GM11168 (cell line): ENCODE measurements at regions not wholly inside any gene's neighbourhood (a gene's known extent, or its start where the extent isn't known, plus 50 kb on each side); places are given as distances from the start of the nearest gene placed in this dataset.
"Not testable (repeated sequence)": the region's sequence is repeated elsewhere in the genome, so short reads cannot be mapped to it uniquely, and the experiment has no call there.

Source experiments
- in situ Hi-C: fragments of 300-500 bp; cut with MboI; formaldehyde crosslinking; loops from one replicate; pipeline ENCODE4 v1.12.0; 2022; ENCODE audit warnings: low sequenced_read_pairs; ENCODE audit not compliant: unreplicated experiment

DNA sequence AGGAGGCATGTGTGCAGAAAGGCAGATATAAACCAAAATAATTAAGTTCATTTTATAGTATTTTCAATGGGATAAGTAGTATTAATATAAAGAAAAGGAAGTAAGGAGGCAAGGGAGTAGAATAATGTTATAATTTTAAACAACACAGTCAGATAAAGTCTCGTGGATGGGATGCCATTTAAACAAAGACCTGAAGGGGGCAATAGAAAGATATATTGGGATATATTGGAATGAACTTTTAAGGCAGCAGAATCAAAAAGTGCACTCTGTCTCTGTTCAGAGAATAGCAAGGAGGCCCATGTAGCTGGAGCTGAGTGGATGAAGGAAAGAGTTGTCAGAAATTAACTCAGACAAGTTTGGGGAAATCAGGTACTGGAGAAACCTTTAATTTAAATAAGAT lies 158.7 kb downstream of the CGGBP1 start:
- in situ Hi-C loops, result no loop called here

DNA sequence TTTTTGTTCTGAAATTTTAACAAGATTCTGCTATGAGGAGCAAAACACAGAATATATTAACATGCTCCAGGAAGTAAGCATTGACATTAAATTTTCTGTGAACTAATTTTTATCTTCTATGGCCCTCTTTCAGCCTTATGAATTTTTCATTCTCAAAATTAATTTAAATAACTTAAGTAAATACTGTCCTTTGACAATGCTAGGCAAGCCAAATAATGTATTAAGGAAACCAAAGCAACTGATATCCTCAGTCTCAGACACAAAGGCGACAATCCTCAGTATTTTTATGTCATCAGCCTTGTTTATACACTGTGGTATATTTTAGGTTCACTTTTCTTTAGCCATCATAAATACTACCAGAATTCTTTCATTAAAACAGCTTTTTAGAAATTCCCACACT lies 159.8 kb downstream of the CGGBP1 start:
- in situ Hi-C loops, result no loop called here

DNA sequence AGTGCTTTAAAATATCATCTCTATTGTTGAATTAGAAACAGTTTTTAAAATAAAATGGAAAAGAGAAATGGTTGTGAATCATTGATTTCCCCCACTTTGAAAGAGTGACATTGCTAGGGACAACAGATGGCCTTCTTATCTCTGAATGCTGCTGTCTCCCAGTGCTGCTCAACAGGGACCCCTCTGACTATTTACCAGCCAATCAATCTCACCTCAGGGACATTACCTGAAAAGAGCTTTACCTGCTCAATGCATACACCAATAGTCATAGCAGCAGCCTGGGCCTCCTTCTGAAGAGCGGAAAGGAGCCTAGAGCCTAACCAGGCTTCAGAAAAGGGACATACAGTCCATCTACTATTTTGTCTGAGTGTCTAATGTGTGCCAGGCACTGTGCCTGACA lies 162.8 kb downstream of the CGGBP1 start:
- in situ Hi-C loops, result no loop called here

DNA sequence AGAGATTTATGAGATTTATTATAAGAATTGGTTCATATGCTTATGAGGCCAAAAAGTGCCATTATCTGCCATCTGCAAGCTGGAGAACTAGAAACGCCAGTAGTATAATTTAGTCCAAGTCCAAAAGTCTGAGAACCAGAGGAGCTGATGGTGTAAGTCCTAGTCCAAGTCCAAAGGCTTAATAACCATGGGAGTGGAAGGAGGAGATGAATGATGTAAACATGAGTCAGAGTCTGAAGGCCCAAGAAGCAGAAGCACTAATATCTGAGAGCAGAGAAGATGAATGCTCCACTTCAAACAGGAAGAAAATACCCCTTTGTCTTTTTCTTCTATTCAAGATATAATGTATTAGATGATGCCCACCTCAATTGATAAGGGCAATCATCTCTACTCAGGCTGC lies 185.7 kb downstream of the CGGBP1 start:
- in situ Hi-C loops, result no loop called here

DNA sequence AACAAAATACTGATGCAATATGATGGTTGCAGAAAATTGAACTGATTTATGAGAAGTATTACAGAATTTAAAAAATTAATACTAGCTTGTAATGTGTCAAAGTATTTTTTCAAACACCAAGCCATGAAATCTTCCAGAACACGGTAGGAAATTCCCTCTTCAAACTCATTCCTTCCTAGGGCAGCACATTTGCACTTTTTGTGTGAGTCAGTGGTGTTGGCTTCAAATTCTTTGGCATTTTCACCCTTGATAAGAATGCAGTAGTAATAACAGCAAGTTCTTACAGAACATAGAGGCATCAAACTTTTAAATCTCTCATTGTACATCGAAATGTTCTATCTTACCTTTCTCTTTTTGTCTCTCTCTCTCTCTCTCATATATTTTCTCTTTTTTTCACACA lies 191.8 kb downstream of the CGGBP1 start:
- in situ Hi-C loops, result no loop called here

DNA sequence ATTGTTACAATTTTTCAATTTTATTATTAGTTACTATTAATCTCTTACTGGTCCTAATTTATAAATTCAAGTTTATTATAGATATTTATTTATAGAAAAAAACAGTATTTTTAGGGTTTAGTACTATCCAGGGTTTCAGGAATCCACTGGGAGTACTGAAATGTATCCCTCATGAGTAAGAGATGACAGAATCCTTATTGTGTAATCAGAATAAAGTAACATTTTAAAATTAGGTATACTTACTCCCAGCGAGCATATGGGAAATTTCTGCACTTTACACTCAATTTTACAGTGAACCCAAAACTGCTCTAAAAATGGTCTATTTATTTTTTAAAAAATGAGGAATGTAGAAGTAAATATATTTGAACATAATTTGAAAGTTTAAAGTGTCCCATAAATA lies 202.7 kb downstream of the CGGBP1 start:
- in situ Hi-C loops, result no loop called here

DNA sequence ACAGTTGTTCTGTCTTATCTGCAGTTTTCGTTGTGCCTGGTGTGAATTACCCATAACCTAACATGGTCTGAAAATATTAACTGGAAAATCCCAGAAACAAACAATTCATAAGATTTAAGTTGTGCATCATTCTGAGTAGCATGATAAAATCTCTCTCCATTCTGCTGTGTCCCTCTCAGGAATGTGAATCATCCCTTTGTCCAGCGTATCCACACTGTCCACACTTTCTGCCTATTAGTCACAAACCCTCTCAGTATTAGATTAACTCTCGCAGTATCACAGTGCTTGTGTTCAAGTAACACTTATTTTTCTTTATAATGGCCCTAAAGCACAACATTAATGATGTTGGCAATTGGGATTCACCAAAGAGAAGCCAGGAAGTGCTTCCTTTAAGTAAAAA lies 203.2 kb downstream of the CGGBP1 start:
- in situ Hi-C loops, result no loop called here

DNA sequence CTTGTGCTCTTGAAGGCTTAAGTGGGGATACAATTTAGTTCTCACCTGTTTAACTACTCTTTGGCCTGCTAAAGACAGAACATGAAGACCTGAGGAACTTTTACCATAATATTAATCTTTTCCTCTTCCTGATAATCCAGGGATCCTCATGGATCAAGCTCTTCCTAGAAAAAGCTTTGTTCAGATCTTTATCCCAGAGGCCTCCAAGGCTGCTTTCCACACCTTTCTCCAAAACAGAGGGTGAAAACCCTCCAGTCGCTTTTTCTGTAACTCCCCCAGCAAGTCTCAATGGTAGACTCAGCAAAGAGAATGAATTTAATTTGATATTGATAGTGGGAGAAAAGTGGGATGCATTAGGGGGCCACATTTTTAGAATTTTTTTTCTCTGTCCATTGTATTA lies 203.6 kb downstream of the CGGBP1 start:
- in situ Hi-C loops, result no loop called here

DNA sequence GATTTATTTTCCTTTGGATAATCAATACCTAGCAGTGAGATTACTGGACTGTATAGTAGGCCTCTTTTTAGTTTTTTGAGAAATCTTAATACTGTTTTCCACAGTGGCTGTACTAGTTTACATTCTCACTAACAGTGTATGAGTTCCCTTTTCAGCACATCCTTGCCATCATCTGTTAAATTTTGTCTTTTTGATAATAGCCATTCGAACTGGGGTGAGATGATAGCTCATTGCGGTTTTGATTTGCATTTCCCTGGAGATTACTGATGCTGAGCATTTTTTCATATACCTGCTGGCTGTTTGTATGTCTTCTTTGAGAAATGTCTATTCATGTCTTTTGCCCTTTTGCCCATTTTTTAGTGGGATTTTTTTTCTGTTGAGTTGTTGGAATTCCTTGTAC lies 210.8 kb downstream of the CGGBP1 start:
- in situ Hi-C loops, result no loop called here

DNA sequence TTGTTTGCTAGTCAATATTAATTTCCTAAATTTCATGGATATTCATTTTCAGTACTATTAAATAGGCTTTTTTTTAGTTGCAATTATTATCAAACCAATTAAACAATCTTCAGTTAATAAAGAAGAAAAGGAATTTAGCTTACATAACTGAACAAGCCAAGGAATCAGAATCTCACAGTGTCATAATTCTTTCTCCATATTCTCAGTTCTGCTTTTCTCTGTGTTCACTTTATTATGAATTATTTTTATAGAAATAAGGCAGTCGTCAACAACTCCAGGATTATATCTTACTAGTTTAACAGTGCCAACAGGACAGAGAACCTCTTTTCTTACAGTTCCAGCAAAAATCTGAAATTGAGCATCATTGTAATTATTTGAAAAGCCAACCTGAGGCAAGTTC lies 221.7 kb downstream of the CGGBP1 start:
- in situ Hi-C loops, result no loop called here

DNA sequence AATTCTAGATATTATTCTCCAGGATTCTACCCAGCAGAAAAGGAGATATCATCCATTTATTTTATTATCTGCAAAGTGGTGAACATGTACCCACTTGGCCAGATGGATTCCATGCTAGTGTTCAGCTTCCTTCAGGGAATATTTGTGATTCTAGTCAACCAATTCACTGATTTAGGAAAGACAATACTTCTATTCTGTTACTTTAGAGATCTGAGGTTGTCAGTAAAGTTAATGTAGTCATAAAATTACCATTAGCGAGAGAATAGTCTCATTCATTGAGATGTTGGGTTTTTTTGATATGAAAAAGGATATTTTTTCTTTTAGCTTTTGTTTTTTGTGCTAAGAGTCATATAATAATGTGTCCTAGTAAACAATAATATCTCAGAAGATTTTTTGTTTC lies 222.8 kb downstream of the CGGBP1 start:
- in situ Hi-C loops, result no loop called here

DNA sequence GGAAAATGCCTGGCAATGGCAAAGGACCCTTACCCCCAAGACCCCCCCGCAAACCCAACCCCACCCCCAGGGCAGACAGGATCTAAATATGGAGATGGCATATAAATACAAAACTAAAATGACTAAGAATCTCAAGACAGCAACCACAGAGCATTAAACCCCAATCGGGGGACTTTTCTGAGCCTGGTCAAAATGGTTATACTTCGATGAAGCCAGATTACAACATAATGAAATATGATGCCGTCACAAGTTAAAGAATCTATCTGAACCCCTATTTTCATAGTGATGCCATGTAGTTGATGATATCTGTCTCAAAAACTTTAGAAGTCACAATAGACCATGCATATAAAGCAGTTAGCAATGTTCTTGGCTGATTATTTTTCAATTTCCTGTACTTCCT lies 223.6 kb downstream of the CGGBP1 start:
- in situ Hi-C loops, result no loop called here

DNA sequence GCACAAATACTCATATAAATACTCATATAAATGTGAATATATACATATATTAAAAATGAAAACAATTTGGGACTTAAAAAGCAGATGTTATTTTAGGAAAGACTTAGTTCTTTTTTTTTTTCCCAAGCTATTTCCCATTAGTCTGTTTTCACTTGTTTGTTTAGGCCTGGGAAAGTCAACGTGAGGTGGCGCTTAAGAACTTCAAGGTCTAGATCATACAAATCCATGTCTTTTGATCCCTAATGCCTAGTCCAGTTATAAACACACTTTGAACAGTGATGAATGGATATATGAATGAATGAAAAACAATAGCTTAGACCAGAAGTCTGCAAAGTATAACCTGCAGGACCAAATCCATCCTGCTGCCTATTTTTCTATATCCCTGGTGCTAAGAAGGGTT lies 224.5 kb downstream of the CGGBP1 start:
- in situ Hi-C loops, result no loop called here

DNA sequence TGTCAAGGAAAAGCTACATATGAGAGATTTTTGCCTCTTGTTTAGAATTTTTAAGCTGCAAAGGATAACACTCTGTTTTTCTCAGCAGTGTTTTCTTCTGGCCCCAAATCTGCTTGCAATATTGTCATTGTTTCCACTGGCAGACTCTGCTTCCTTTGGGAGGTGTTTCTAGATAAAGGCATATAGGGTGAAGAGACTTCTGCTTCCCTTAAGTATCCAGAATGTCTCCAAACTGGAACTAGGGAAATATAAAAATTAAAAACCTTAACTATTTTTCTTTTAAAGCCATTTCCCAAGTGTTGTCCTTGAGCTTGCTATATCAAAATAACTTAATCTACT lies 225.8 kb downstream of the CGGBP1 start:
- in situ Hi-C loops, result no loop called here

DNA sequence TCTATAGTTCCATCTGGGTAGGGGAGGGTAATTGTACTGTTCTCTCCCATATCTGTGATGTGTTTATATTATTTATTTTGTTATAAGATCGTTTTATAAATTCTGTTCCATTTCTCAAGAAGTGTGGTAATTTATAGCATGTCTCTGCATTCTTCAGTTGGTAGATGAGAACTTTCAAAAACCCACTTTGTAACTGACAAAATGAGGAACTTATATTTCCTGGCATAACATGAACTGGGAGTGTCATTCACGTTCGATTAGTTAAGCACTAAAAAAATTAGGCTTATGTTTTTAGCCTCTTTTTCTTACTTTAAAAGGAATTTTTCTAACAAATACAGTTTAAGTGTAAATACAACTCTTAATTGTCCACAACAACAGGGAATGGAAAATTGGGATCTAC lies 230.8 kb downstream of the CGGBP1 start:
- in situ Hi-C loops, result no loop called here

DNA sequence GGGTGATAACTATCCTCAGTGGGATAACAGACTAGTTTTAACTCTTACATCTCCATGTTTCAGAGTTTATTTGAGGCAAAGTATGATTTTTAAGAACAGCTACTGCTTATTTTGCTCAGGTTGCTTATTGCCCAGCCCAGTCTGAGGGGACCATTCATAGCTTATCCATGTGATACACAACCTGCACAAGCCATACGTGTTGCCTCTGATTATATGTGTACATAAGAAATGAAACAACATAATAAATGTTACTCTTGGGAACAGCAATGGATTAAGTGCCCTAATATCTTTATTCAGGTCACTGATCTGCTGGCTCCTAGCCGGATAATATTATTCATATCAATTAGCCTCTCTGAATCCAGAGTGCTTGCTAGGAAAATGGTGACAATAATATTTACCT lies 236.2 kb downstream of the CGGBP1 start:
- in situ Hi-C loops, result no loop called here

DNA sequence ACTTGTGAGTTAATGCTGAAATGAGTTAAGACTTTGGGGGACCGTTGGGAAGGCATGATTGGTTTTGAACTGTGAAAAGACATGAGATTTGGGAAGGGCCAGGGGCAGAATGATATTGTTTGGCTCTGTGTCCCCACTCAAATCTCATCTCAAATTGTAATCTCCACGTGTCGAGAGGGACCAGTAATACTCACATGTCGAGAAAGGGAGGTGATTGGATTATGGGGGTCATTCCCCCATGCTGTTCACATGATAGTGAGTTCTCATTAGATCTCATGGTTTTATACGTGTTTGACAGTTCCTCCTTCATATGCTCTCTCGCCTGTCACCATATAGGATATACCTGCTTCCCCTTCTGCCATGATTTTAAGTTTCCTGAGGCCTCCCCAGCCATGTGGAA lies 245.3 kb downstream of the CGGBP1 start:
- in situ Hi-C loops, result not testable (repeated sequence)

DNA sequence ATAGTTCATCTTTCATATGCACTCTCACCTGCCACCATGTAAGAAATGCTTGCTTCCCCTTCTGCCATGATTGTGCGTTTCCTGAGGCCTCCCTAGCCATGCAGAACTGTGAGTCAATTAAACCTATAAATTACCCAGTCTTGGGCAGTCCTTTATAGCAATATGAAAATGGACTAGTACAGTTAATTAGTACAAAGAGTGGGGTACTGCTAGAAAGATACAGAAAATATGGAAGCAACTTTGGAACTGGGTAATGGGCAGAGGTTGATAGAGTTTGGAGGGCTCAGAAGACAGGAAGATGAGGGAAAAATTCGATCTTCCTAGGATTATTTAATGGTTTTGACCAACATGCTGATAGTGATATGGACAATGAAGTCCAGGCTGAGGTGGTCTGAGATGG lies 246.9 kb downstream of the CGGBP1 start:
- in situ Hi-C loops, result no loop called here

DNA sequence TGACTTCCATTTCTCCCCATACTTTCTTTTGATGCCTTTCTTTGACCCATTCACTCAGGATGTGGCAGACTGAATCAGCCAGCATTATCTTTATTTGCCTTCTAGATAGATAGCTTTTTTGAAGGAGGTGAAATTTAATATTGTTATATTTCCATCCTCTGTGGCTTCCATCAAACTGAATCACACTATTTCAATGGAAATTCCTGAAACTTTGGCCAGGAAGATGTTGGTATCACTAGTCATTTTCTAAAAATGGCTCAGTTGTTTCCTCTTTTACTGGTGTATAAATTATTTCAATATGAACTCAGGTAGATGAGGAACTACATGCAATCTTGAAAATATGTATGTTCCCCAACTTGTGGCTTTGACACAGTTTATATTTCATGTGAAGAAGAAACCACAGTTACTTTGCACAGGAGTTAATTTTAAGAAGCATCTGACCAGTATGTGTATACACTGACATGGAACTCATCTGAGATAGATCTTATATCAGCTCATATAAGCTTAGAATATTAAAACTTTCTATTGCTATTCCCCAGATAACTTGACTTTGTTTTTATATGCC lies 248.3 kb downstream of the CGGBP1 start:
- in situ Hi-C loops, result no loop called here

DNA sequence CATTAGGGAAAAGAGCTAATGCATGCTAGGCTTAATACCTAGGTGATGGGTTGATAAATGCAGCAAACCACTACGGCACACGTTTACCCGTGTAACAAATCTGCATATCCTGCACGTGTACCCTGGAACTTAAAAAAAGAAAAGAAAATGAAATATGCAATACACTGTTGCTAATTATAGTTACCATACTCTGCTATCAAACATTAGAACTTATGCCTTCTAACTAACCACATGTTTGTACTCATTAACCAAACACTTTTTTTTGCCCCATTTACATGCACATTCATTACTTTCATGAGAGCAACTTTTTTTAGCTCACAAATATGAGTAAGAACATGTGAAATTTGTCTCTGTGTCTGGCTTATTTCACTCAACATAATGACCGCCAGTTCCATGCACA lies 253.1 kb downstream of the CGGBP1 start:
- in situ Hi-C loops, result no loop called here

DNA sequence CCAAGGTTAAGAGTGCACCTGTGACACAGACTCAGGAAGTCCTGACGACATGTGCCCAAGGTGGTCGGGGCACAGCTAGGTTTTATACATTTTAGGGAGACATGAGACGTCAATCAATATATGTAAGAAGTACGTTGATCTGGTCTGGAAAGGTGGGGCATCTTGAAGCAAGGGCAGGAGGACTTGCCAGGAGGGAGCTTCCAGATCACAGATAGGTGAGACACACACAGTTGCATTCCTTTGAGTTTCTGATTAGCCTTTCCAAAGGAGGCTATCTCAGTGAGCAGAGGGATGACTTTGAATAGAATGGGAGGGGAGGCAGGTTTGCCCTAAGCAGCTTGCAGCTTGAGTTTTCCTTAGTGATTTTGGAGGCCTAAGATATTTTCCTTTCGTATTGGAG lies 257.4 kb downstream of the CGGBP1 start:
- in situ Hi-C loops, result no loop called here

DNA sequence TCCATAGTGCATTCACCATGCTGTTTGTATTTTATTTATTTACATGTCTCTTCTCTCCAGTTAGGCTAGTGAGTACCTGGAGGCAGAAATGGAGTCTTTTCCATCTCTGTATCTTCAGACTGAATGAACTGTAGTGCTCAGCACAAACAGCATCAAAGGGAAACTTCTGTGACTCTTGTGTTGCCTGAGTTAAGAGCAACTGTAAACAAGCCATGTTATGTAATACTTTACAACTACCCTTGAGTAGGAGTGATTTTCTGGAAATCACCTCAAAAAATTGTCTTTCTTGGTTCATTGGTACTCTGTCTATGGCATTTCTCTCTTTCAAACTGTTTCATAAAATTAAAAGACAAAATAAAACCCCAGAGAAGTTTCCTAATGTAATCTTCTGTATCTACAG lies 258.3 kb downstream of the CGGBP1 start:
- in situ Hi-C loops, result no loop called here

DNA sequence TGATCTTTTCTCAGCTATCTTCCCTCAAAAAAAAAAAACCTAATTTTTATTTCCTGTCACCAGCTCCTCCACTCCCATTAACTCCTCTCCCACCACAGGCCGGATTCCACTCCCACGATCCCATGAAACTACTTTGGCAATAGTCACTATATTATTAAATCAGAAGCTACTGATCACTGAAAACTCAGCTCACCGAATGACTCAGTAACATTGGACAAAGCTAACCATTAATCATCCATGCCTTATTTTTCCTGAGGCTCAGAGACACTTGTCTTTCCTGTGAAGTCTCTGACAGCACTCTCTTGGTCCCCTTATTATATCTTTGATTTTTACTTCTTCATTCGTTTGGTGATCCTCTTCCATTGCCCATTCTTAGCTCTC lies 260.2 kb downstream of the CGGBP1 start:
- in situ Hi-C loops, result loop anchor here (25.0 kb wide), 1 partner anchor 164 kb away; no protein-coding TSS in a partner anchor
